Kidney tubule cell (primary cell): ENCODE measurements at regions not wholly inside any gene's neighbourhood (a gene's known extent, or its start where the extent isn't known, plus 50 kb on each side); places are given as distances from the start of the nearest gene placed in this dataset.

Experiments
- DNase-seq: peaks from one replicate; pipeline ENCODE4 v3.0.0-alpha.2; 2018; ENCODE audit warnings: low spot score

GRCh38 chr20:58017231-58017969, 211.1 kb downstream of the ANKRD60 start:
- DNase-seq, result peak; percentile 99

DNA sequence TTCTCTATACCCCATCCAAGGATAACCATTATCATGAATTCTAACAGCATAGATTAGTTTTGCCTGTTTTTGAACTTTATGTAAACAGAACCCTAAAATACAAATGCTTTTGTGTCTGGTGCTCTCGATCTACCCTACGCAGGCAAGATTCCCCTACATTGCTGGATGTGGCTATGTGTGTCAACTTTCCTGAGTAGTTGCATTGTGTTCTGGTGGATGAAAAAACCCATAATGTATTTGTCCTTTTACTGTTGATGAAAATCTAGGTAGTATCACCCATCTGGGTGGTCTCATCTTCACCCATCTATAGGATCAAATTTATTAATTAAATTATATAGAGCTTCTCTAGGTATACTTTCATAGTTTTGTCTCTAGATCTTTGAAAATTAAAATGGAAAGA, 211.7 kb downstream of the ANKRD60 start:
- no peak for DNase-seq

DNA sequence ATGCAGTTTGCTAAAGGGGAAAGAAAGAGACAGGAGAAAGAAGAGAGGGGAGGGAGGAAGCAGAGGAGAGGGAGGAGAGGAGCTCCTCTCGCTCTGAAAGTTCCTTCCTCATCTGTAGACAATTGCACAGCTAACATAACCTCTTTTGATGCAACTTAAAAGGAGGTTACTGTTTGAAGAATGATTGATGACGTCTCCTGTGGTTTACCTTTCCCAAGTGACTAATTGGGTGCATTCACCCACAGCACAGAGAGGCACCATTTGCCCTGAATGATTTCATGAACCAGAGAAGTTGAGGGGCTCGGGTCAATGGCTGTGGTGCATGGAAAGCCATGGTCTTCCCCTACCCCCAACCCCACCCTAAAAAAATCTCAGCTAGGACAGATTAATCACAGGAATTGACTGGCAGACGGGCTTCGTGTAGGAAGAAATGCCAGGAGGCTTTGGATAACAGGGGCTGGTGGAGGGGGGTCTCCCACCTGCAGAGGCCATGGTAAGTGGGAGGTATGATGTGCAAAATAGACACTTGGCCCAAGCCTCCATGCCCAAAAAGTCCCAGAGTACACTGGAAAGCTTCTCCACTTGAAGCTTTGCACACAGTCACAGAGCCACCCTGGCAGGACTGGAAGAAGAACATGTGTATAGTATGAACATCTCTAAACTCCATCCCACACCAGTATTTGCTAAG, 213.7 kb downstream of the ANKRD60 start:
- peak; percentile 95 for DNase-seq

GRCh38 chr20:58012731-58013510, 215.5 kb downstream of the ANKRD60 start:
- no peak for DNase-seq

DNA sequence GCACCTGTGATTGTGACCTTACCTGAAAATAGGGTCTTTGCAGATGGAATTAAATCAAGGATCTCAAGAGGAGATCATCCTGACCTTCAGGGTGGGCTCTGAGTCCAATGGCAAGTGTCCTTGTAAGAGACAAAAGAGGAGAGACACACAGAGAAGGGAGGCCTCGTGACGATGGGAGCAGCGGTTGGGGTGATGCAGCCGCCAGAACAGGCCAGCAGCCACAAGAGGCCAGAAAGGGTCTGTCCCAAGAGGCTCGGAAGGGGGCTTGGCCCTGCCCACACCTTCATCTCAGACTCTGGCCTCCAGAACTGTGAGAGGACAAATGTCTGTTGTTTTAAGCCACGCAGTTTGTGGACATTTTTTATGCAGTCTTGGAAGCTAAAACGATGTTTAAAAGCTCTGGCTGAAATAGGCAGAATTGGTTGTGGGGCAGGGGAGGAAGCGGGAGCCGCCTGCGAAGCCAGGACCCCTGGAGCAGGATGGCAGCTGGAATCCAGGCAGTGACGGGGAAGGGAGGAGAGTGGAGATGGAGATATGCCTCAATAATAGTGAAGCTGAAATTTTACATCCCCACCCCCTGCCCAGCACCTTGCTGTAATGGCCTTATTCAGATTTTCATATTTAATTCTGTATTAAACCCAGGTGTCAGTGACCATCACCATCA, 216.4 kb downstream of the ANKRD60 start:
- no peak for DNase-seq

DNA sequence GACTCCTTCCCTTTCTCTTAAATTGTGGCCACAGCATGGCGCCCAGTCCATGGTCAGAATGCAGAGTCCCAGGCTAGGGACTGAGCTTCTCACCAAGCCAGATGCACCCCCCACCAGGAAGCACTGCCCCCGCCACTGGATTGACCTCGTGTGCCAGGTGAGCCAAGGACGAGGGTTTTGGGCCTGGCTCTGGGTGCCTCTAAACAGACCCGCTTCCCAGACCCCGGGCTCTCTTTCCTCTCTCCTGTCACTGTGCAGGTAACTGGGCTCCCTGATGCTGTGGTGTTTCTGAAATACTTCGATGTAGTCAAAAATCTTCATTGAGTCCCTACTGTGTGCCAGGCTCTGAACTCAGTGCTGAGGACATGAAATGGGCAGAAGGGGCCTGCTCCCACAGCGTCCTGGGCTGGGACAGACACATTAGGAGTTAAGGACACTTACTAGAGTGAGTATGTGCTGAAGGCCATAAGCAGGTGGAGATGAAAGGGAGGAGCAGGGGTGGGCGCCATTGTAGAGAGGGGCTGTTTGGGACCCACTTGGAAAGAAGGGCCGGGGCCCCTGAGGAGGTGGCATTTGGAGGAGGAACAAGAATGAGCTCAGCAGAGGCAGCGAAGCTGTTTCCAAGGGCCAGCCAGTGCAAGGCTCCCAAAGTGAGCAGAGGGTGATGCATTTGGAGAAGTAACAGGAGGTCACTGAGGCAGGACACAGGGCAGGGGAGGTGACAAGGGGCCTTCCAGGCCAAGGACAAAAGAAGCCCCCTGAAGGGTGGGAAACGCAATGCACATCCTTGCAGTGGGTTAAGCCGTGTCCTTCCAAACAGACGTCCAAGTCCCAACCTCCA, 217.1 kb downstream of the ANKRD60 start:
- DNase-seq, result no peak

- DNase-seq, result no peak
These were observed 217.8 kb downstream of the ANKRD60 start for GRCh38 chr20:58010666-58011065.

GRCh38 chr20:58010186-58010585, 218.3 kb downstream of the ANKRD60 start:
- no peak for DNase-seq

DNA sequence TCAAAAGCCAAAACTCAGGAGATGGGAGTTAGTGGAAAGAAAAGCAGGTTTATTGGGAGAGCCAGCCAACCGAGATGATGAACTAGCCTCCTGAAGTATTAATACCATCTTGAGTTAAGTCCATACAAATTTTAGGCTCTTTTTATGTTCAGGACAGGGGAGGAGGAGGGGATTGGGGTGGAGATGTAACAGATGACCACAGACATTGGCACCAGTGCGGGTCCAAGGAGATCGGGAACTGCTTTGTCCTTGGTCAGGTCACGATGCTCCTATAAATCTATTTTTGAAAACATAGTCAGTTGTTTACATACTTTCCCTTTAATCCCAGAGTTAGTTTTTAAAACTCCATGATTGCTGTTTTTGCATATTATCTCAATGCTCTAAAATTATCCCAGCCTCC, 219.6 kb downstream of the ANKRD60 start:
- no peak for DNase-seq

DNA sequence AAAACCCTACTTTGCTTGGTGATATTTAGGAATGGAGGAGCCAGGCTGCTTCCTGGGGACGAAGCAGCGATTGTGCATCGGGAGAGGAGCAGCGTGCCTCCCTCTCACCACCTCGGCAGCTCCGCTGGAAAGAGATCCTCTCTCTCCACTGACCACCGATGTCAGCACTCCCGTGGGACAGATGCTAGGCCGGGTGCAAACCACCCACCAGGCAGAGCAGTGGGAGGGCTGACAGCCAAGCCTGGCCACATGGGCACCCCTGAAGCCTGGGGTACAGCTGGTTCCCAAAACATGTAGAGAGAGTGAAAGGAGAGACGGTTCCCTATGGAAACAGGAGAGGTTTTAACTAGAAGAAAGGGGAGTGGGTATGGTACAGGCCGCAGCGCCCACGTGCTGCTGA, 220.0 kb downstream of the ANKRD60 start:
- DNase-seq, result no peak

DNA sequence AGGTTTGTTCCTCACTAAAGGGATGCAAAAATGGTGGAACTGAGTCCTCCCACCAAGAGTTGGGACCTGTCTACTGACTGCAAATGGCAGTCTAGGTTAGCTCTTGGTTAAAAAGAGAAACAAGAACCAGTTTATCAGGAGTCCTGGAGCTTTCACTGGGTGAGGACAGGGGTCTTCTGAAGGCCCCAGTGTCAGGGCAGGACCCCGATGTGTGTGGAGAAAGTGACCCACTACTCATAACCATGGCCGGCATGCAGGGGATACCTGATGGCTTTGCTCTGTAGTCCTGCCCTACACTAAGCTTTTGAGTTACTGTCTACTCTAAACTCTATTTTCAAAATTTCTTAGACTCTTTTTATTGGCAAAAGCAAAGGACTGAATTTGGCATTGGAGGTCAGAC, 220.5 kb downstream of the ANKRD60 start:
- no peak for DNase-seq

GRCh38 chr20:58006346-58007316, 221.8 kb downstream of the ANKRD60 start:
- no peak for DNase-seq

DNA sequence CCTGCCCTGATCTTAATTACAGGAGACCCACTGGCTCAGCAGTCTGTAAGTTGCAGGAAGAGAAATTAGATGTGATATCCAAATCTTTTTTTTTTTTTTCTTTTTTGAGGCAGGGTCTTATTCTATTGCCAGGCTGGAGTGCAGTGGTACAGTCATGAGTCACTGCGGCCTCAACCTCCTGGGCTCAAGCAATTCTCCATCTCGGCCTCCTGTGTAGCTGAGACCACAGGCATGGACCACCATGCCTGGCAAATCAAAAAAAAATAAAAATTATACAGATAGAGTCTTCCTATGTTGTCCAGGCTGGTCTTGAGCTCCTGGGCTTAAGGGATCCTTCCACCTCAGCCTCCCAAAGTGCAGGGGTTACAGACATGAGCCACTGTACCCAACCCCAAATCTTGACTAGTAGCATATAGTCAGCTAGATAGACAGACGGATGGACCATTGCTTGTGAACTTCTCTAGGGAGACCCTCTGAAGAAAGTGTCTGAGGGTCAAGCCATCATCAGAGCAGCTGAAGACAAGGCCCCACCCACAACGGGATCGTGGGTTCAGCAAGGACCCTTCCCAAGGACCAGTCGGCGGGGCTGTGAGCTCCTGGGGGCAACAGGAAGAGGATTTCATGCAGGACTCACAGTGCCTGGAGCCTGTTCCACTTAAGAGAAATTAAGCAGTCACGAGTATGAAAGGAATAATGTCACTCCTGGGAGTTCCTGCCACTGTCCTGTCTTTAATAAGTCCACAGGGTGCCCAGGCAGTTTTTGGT, 222.7 kb downstream of the ANKRD60 start:
- DNase-seq, result no peak

DNA sequence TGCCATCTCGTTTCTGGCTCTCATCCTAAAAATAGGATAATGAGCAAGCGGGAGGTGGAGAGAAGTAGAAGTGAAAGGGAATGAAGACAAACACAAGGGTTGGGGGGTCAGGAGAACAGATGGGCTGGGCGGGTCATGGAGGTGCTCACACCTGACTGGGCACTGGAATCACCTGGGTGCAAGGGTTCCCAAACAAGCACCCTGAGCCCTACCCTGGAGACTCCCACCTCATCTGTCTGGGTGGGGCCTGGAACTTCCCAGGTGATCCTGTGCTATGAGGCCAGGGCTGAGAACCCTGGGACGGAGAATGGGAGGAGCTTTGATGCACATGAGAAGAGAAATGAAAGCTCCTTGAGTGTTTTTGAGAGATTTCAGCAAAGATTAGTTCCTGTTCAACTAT, 223.6 kb downstream of the ANKRD60 start:
- no peak for DNase-seq

- DNase-seq, result no peak
These were observed 224.3 kb downstream of the ANKRD60 start for GRCh38 chr20:58004146-58004545.

GRCh38 chr20:58003525-58003924, 224.9 kb downstream of the ANKRD60 start:
- no peak for DNase-seq

DNA sequence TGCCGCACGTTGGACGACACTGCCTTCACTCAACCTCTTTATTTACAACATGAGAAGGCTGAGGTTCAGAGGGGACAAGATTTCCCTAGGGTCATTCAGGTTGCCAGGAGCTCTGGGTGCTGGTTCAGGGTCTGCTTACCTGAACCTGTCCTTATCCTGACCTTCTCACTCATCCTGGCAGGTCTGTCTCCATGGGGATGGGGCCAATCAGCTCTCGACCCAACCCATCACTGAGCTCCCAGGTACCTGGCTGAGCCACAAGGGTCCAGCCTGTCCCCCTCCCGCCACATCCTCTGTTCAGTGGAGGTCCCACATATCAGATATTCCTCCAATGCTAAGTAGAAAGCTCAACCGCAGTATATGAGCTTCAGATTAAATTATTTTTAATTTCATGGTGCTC, 225.6 kb downstream of the ANKRD60 start:
- DNase-seq, result no peak

DNA sequence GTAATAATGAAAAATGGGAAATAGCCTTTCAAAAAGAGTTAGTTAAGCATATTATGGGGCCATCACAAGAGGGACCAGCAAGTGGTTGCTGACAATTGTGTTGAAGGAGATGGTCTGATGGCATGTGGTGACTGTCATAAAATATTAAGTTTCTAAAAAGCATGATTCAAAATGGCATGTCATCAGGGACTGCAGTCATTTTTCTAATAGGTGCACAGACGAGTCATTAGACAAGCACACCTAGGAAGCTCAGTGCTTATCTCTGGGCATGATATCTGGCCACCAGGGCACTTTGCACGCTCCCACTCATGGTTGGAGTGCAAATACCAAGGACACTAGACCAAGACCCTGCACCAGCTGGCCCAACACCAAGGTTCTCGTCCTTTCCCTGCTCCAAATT, 226.5 kb downstream of the ANKRD60 start:
- peak; percentile 46 for DNase-seq

GRCh38 chr20:58001381-58001780, 227.1 kb downstream of the ANKRD60 start:
- DNase-seq, result peak; percentile 90

DNA sequence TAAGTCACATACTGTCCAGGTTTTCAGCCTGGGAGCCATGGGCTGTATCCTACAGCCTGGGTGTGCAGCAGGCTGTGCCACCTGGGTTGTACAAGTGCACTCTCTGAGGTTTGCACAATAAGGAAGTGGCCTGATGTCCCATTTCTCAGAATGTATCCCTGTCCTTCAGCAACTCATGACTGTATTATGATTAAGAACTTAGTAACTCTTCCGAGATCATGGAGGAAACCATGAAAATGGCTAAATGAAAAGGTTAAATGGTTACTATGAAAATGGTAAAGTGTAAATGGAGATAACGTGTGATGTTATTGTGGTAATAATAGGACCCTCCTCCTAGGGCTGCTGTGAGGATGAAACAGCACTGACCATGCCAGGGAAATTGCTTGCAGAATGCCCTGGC, 227.6 kb downstream of the ANKRD60 start:
- peak; percentile 59 for DNase-seq
